ENCODE measurements at regions not wholly inside any gene's neighbourhood (a gene's known extent, or its start where the extent isn't known, plus 50 kb on each side); places are given as distances from the start of the nearest gene placed in this dataset.

DNA sequence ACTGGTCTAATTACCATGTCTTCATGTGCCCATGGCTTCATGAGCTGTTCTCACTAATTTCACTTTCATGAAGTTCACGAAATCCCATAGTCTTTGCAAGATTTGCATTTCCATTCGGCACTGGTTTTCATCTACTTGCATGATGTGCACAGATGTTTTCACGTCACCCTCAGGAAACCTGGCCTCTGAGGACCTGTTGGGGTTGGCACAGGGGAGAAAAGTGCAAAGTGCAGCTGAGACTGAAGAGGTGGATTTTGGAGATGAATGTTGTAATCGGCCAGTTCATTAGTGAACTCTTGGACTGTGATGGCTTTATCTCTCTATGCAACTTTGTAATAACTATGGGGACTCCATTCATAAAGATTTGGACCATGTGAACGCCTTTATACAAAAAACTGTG is 80.2 kb upstream of the SULF2 start (continued):
- TF ChIP-seq BRCA1 (IDR thresholded peaks at IDR 0.05; ENCODE audit: low read depth, low read length) (no peak), CBFB (IDR thresholded peaks at IDR 0.05; ENCODE audit: low read depth) (no peak), TAF1 (IDR thresholded peaks at IDR 0.05; ENCODE audit: borderline replicate concordance, low read depth, low read length) (no peak), RFX5 (IDR thresholded peaks at IDR 0.05; ENCODE audit: low read depth, low read length) (no peak), SP1 (IDR thresholded peaks at IDR 0.05; ENCODE audit: low read depth, low read length) (no peak), EZH2 (IDR thresholded peaks at IDR 0.05; ENCODE audit: borderline replicate concordance, control insufficient read depth, low read depth, low read length) (no peak), PAX8 (IDR thresholded peaks at IDR 0.05) (no peak)
- TF ChIP-seq, protein P1, sequence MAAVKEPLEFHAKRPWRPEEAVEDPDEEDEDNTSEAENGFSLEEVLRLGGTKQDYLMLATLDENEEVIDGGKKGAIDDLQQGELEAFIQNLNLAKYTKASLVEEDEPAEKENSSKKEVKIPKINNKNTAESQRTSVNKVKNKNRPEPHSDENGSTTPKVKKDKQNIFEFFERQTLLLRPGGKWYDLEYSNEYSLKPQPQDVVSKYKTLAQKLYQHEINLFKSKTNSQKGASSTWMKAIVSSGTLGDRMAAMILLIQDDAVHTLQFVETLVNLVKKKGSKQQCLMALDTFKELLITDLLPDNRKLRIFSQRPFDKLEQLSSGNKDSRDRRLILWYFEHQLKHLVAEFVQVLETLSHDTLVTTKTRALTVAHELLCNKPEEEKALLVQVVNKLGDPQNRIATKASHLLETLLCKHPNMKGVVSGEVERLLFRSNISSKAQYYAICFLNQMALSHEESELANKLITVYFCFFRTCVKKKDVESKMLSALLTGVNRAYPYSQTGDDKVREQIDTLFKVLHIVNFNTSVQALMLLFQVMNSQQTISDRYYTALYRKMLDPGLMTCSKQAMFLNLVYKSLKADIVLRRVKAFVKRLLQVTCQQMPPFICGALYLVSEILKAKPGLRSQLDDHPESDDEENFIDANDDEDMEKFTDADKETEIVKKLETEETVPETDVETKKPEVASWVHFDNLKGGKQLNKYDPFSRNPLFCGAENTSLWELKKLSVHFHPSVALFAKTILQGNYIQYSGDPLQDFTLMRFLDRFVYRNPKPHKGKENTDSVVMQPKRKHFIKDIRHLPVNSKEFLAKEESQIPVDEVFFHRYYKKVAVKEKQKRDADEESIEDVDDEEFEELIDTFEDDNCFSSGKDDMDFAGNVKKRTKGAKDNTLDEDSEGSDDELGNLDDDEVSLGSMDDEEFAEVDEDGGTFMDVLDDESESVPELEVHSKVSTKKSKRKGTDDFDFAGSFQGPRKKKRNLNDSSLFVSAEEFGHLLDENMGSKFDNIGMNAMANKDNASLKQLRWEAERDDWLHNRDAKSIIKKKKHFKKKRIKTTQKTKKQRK (IDR thresholded peaks at IDR 0.05; ENCODE audit: low read depth, low read length): no peak
- TF ChIP-seq, protein P2, sequence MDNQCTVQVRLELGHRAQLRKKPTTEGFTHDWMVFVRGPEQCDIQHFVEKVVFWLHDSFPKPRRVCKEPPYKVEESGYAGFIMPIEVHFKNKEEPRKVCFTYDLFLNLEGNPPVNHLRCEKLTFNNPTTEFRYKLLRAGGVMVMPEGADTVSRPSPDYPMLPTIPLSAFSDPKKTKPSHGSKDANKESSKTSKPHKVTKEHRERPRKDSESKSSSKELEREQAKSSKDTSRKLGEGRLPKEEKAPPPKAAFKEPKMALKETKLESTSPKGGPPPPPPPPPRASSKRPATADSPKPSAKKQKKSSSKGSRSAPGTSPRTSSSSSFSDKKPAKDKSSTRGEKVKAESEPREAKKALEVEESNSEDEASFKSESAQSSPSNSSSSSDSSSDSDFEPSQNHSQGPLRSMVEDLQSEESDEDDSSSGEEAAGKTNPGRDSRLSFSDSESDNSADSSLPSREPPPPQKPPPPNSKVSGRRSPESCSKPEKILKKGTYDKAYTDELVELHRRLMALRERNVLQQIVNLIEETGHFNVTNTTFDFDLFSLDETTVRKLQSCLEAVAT (IDR thresholded peaks at IDR 0.05): no peak

DNA sequence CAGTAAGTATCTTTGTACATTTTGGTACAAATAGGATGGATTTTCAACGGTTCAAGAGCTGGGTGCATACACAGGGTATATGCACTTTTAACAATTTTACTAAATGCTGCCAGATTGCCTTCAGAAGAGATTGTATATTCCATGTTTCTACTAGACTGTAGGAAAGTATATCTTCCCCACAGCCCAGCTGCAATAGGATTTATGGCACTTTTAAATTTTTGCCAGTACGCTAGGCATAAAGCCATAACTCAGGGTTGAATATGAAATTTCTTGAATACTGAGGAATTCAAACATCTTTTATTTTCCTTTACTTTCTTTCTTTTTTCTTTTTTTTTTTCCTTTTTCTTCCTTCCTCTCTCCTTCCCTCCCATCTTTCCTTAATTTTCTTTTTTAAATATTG is 78.7 kb upstream of the SULF2 start:
- WGBS (ENCODE audit: insufficient coverage, insufficient replicate concordance, low lambda C conversion rate, missing lambda C conversion rate): 0% methylated on average over 2 of the region's 2 CpGs
- in situ Hi-C loops (cut with MboI) (no loop called here), intact Hi-C loops (cut with micrococcal nuclease; ENCODE audit: unreplicated experiment) (no loop called here)
- Histone ChIP-seq H3K9me3 (replicated peaks; ENCODE audit: control insufficient read depth, insufficient read depth, low read length) (no peaks in the 10 kb centered on the region), H2AFZ (ENCODE audit: control insufficient read depth, low read depth, low read length) (no peak overlapping the region), H3K4me2 (ENCODE audit: control insufficient read depth, insufficient read depth) (no peak overlapping the region), H3K4me1 (ENCODE audit: control insufficient read depth, insufficient read depth, low read length) (peaks cover 4% of the 10 kb centered on the region; the same call in 1 of the 2 replicates), H3K4me3 (no peak overlapping the region), H3K79me2 (ENCODE audit: control insufficient read depth, insufficient read depth, low read length) (no peaks in the 10 kb centered on the region), H3K27me3 (replicated peaks in 1 of 2; ENCODE audit: control insufficient read depth in 2 of 2, insufficient read depth in 2 of 2, low read length in 1 of 2) (peaks cover 0 to 3% of the 10 kb centered on the region in 2 experiments; a peak in 2 of 4 replicates), H3K9ac (ENCODE audit: control insufficient read depth, insufficient read depth, low read length) (no peak overlapping the region), H4K20me1 (ENCODE audit: control insufficient read depth, insufficient read depth) (no peaks in the 10 kb centered on the region), H3K27ac (ENCODE audit: control insufficient read depth, insufficient read depth) (no peak overlapping the region), H3K36me3 (ENCODE audit: control insufficient read depth in 2 of 2, insufficient read depth in 2 of 2, low read length in 1 of 2) (no peaks in the 10 kb centered on the region)
- ATAC-seq (no peak), DNase-seq (ENCODE audit: low read depth, low spot score) (no peak), FAIRE-seq (no peak)
- SMC1A ChIA-PET (ENCODE audit: uncharacterized antibody, unreplicated experiment): no interaction called here
- RAD21 ChIA-PET (ENCODE audit: unreplicated experiment): no interaction called here
- CTCF ChIA-PET: no interaction called here
- TF ChIP-seq, protein P3, sequence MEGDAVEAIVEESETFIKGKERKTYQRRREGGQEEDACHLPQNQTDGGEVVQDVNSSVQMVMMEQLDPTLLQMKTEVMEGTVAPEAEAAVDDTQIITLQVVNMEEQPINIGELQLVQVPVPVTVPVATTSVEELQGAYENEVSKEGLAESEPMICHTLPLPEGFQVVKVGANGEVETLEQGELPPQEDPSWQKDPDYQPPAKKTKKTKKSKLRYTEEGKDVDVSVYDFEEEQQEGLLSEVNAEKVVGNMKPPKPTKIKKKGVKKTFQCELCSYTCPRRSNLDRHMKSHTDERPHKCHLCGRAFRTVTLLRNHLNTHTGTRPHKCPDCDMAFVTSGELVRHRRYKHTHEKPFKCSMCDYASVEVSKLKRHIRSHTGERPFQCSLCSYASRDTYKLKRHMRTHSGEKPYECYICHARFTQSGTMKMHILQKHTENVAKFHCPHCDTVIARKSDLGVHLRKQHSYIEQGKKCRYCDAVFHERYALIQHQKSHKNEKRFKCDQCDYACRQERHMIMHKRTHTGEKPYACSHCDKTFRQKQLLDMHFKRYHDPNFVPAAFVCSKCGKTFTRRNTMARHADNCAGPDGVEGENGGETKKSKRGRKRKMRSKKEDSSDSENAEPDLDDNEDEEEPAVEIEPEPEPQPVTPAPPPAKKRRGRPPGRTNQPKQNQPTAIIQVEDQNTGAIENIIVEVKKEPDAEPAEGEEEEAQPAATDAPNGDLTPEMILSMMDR (IDR thresholded peaks at IDR 0.05 in 2 of 3, conservative IDR thresholded peaks at IDR 0.05 in 1 of 3; ENCODE audit: control insufficient read depth in 2 of 3, extremely low read depth in 1 of 3, insufficient read depth in 1 of 3, low read depth in 3 of 3, low read length in 3 of 3): no peak
- TF ChIP-seq EGR1 (IDR thresholded peaks at IDR 0.05; ENCODE audit: borderline replicate concordance in 1 of 2, low read depth in 2 of 2, low read length in 2 of 2) (no peak), FOXK2 (IDR thresholded peaks at IDR 0.05) (no peak)
- TF ChIP-seq, protein P4, sequence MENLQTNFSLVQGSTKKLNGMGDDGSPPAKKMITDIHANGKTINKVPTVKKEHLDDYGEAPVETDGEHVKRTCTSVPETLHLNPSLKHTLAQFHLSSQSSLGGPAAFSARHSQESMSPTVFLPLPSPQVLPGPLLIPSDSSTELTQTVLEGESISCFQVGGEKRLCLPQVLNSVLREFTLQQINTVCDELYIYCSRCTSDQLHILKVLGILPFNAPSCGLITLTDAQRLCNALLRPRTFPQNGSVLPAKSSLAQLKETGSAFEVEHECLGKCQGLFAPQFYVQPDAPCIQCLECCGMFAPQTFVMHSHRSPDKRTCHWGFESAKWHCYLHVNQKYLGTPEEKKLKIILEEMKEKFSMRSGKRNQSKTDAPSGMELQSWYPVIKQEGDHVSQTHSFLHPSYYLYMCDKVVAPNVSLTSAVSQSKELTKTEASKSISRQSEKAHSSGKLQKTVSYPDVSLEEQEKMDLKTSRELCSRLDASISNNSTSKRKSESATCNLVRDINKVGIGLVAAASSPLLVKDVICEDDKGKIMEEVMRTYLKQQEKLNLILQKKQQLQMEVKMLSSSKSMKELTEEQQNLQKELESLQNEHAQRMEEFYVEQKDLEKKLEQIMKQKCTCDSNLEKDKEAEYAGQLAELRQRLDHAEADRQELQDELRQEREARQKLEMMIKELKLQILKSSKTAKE (IDR thresholded peaks at IDR 0.05; ENCODE audit: low read depth, poor library complexity, severe bottlenecking): no peak
- POLR2A ChIA-PET: no interaction called here
- no TSS peak for BruUV-seq (replicated peaks)
